Spleen (tissue), 11 donors: ENCODE measurements at regions not wholly inside any gene's neighbourhood (a gene's known extent, or its start where the extent isn't known, plus 50 kb on each side); places are given as distances from the start of the nearest gene placed in this dataset.
"Not testable (repeated sequence)": the region's sequence is repeated elsewhere in the genome, so short reads cannot be mapped to it uniquely, and the experiment has no call there.

Experiments used
- DNase-seq: peaks from one replicate; pipeline ENCODE4 v3.0.0-alpha.2; 2020
- H3K27ac ChIP-seq, 8 donors: fragments of 200-600 bp; sonication (generic) in 7 of 8; 1 replicate in 4 of 8; 2 replicates in 4 of 8; pipeline versions ENCODE4 v1.5.0 to v1.8.0; 2016 to 2021; ENCODE audit warnings: inconsistent platforms in 4 of 8, mild to moderate bottlenecking in 4 of 8, moderate library complexity in 1 of 8
- H3K27me3 ChIP-seq, 7 donors: fragments of 200-600 bp; sonication (generic) in 6 of 7; replicated peaks in 1 of 7; 1 replicate in 4 of 7; 2 replicates in 3 of 7; pipeline versions ENCODE4 v1.5.0 to v1.8.0; 2016 to 2021; ENCODE audit warnings: inconsistent platforms in 3 of 7, mild to moderate bottlenecking in 1 of 7
- H3K36me3 ChIP-seq, 6 donors: fragments of 200-600 bp; sonication (generic) in 5 of 6; 1 replicate in 4 of 6; 2 replicates in 2 of 6; pipeline versions ENCODE4 v1.5.0 to v1.8.0; 2016 to 2021; ENCODE audit warnings: inconsistent platforms in 2 of 6
- H3K4me1 ChIP-seq, 6 donors: fragments of 200-600 bp; sonication (generic) in 5 of 6; 1 replicate in 3 of 6; 2 replicates in 3 of 6; pipeline versions ENCODE4 v1.5.0 to v1.8.0; 2016 to 2021; ENCODE audit warnings: inconsistent platforms in 3 of 6
- H3K4me3 ChIP-seq, 8 donors: fragments of 200-600 bp; sonication (generic) in 7 of 8; 1 replicate in 4 of 8; 2 replicates in 4 of 8; pipeline versions ENCODE4 v1.5.0 to v1.8.0; 2016 to 2021; ENCODE audit warnings: inconsistent platforms in 4 of 8, mild to moderate bottlenecking in 4 of 8, moderate library complexity in 2 of 8
- H3K9me3 ChIP-seq, 8 donors: fragments of 200-600 bp; sonication (generic) in 7 of 8; 1 replicate in 4 of 8; 2 replicates in 4 of 8; pipeline versions ENCODE4 v1.5.0 to v1.8.0; 2016 to 2021; ENCODE audit warnings: inconsistent platforms in 4 of 8
- CTCF ChIP-seq, 11 experiments: fragments of 200-600 bp in 7 of 11; fragments of 450-650 bp in 4 of 11; sonication (generic) in 4 of 11; IDR thresholded peaks in 8 of 11; conservative IDR thresholded peaks in 3 of 11; 1 replicate in 7 of 11; 2 replicates in 4 of 11; pipeline versions ENCODE4 v1.4.0 to v1.8.0; 2016 to 2021; ENCODE audit warnings: antibody characterized with exemption in 11 of 11, inconsistent platforms in 4 of 11, mild to moderate bottlenecking in 1 of 11
- POLR2A ChIP-seq, 3 donors: fragments of 450-650 bp; IDR thresholded peaks; one replicate each; pipeline ENCODE4 v1.5.1; 2017; ENCODE audit warnings: antibody characterized with exemption in 3 of 3, mild to moderate bottlenecking in 1 of 3
- POLR2AphosphoS5 ChIP-seq, 3 donors: sonication (generic); formaldehyde crosslinking; IDR thresholded peaks; one replicate each; pipeline ENCODE4 v1.5.1; 2017; ENCODE audit warnings: antibody characterized with exemption in 3 of 3
- WGBS, 5 donors: extraction: QIAGEN DNeasy Blood & Tissue Kit in 3 of 5; methylation state at CpG; one replicate each; pipeline versions ENCODE4 v1.1.5 to v1.1.7; 2013 to 2018; 5-methylcytosine and 5-hydroxymethylcytosine counted together
- intact Hi-C: fragments of 100-400 bp; cut with DNase I; formaldehyde crosslinking; loops from one replicate; pipeline ENCODE4 v1.15.0; 2023; ENCODE audit warnings: low total_unique reads
- donor health status: healthy with polysubstance abuse.
- donor health status: DM: no; HTN: no; CAD: no; lungs with moderate emphysema.
- donor health status: DM: no; HTN: no; CAD: no.
- donor health status: Bipolar disorder and iron deficiency.
- donor health status: healthy.
- donor health status: DM: no; HTN: no; CAD: no.
- donor health status: DM: yes; HTN: yes; CAD: no.

DNA sequence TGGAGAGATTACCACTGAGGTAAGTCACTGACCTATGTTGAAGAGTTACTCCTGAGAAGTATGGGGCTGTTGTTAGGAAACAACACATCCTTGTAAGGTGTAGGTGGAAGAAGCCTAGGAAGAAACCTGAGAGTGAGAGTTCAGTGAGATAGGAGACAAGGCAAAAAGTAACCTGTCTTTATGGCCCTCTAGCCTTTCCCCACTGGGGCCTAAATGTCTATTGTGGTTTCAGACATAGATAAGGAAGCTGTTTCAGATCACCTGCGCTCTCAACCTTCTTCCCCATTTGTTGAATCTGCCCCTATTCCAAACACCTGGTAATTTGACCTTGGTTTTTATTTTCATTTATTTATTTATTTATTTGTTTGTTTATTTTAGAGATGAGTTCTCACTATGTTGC lies 397.1 kb upstream of the RORB start:
- intact Hi-C loops, result no loop called here
- Histone ChIP-seq H3K27ac (no peak overlapping the region), H3K27me3 (no peaks in the 10 kb centered on the region), H3K36me3 (no peaks in the 10 kb centered on the region), H3K4me3 (no peak overlapping the region), H3K9me3 (no peaks in the 10 kb centered on the region), H3K4me1 (no peaks in the 10 kb centered on the region)
- 85 to 94% (median 89%) methylated on average over 1 of the region's 1 CpG for WGBS, 5 donors
- TF ChIP-seq CTCF (IDR thresholded peaks at IDR 0.05 in 8 of 11, conservative IDR thresholded peaks at IDR 0.05 in 3 of 11) (no peak), POLR2A (IDR thresholded peaks at IDR 0.05) (no peak), POLR2AphosphoS5 (IDR thresholded peaks at IDR 0.05) (no peak)
- no peak for DNase-seq

DNA sequence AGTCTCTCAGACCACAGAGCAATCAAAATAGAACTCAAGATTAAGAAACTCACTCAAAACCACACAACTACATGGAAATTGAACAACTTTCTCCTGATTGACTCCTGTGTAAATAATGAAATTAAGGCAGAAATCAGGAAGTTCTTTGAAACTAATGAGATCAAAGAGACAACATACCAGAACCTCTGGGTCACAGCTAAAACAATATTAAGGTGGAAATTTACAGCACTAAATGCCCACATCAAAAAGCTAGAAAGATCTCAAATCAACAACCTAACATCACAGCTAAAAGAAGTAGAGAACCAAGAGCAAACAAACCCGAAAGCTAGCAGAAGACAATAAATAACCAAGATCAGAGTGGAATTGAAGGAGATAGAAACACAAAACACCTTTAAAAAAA lies 395.0 kb upstream of the RORB start:
- DNase-seq, H3K27me3 ChIP-seq, H3K4me1 ChIP-seq, H3K4me3 ChIP-seq, H3K36me3 ChIP-seq, H3K9me3 ChIP-seq, intact Hi-C loops, H3K27ac ChIP-seq: not testable (repeated sequence)
- WGBS, 5 donors, result 46 to 74% (median 64%) methylated on average over 1 of the region's 1 CpG

DNA sequence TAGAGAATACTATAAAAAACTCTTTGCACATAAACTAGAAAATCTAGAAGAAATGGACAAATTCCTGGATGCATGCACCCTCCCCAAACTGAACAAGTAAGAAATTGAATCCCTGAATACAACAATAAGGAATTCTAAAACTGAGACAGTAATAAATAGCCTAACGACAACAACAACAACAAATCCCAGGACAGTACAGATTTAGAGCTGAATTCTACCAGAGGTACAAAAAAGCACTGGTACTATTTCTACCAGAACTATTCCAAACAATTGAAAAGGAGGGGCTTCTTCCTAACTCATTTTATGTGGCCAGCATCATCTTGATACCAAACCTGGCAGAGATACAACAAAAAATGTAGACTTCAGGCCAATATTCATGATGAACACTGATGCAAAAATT lies 394.4 kb upstream of the RORB start:
- Histone ChIP-seq H3K36me3 (no peaks in the 10 kb centered on the region), H3K27ac (no peak overlapping the region), H3K27me3 (no peaks in the 10 kb centered on the region), H3K4me3 (no peak overlapping the region), H3K9me3 (no peaks in the 10 kb centered on the region), H3K4me1 (no peaks in the 10 kb centered on the region)
- intact Hi-C loops, result no loop called here
- WGBS, 5 donors, result 85 to 94% (median 88%) methylated on average over 1 of the region's 1 CpG
- DNase-seq, result no peak
- TF ChIP-seq POLR2A (IDR thresholded peaks at IDR 0.05), result no peak
- TF ChIP-seq CTCF (IDR thresholded peaks at IDR 0.05 in 8 of 11, conservative IDR thresholded peaks at IDR 0.05 in 3 of 11), result no peak
- TF ChIP-seq POLR2AphosphoS5 (IDR thresholded peaks at IDR 0.05), result no peak

- H3K4me3 ChIP-seq, result no peak overlapping the region
- no peaks in the 10 kb centered on the region for H3K27me3 ChIP-seq
- intact Hi-C loops, result no loop called here
- H3K27ac ChIP-seq, result no peak overlapping the region
- 71 to 90% (median 86%) methylated on average over 1 of the region's 1 CpG for WGBS, 5 donors
- no peak for TF ChIP-seq POLR2A (IDR thresholded peaks at IDR 0.05)
- no peak for TF ChIP-seq CTCF (IDR thresholded peaks at IDR 0.05 in 8 of 11, conservative IDR thresholded peaks at IDR 0.05 in 3 of 11)
- TF ChIP-seq POLR2AphosphoS5 (IDR thresholded peaks at IDR 0.05), result no peak
- H3K4me1 ChIP-seq, result no peaks in the 10 kb centered on the region
- DNase-seq, result no peak
- H3K36me3 ChIP-seq, result no peaks in the 10 kb centered on the region
- H3K9me3 ChIP-seq, result no peaks in the 10 kb centered on the region
These were observed 389.4 kb upstream of the RORB start for GRCh38 chr9:74107692-74108091.

DNA sequence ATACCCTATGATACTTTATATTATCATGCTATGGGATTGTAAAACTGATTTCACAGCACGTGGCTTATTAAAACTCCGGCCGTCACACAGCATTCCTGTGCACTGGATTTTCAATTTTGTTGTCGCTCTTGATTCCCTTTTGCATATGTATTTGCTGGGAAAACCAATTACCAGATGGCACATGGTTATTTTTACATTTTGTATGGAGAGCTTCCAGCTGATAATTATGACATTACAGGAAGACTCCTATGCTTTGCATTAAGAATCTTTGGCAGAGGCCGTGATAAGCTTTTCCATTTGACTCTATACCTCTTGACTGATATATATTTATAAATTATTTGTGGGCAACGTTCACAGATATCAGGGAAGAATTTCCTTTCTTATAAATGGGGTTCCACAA lies 381.2 kb upstream of the RORB start:
- WGBS, 5 donors, result 82 to 91% (median 84%) methylated on average over 6 of the region's 6 CpGs
- intact Hi-C loops, result no loop called here

More for the DNA sequence above, 381.2 kb upstream of the RORB start:
- DNase-seq, result no peak
- peaks cover 0 to 3% (median 0%) of the 10 kb centered on the region in 8 donors for H3K9me3 ChIP-seq
- no peaks in the 10 kb centered on the region for H3K4me1 ChIP-seq
- no peaks in the 10 kb centered on the region for H3K36me3 ChIP-seq
- H3K4me3 ChIP-seq, result no peak overlapping the region
- no peaks in the 10 kb centered on the region for H3K27me3 ChIP-seq
- no peak overlapping the region for H3K27ac ChIP-seq
- TF ChIP-seq POLR2AphosphoS5 (IDR thresholded peaks at IDR 0.05) (no peak), CTCF (IDR thresholded peaks at IDR 0.05 in 8 of 11, conservative IDR thresholded peaks at IDR 0.05 in 3 of 11) (no peak), POLR2A (IDR thresholded peaks at IDR 0.05) (no peak)
